GM12892 (cell line): ENCODE measurements at regions not wholly inside any gene's neighbourhood (a gene's known extent, or its start where the extent isn't known, plus 50 kb on each side); places are given as distances from the start of the nearest gene placed in this dataset.

Experiments
- POLR2A ChIP-seq: IDR thresholded peaks from 2 replicates; pipeline ENCODE4 v1.6.1; 2011; ENCODE audit warnings: low read depth, low read length, control low read depth
- TAF1 ChIP-seq: IDR thresholded peaks from 2 replicates; pipeline ENCODE4 v1.6.1; 2011; ENCODE audit warnings: low read depth, mild to moderate bottlenecking, control low read depth, low read length, borderline replicate concordance

- TF ChIP-seq POLR2A (no peak), TAF1 (no peak)
Observed at GRCh38 chr21:27813750-27814149, 846.9 kb upstream of the ADAMTS5 start.
